ENCODE measurements at regions not wholly inside any gene's neighbourhood (a gene's known extent, or its start where the extent isn't known, plus 50 kb on each side); places are given as distances from the start of the nearest gene placed in this dataset.

DNA sequence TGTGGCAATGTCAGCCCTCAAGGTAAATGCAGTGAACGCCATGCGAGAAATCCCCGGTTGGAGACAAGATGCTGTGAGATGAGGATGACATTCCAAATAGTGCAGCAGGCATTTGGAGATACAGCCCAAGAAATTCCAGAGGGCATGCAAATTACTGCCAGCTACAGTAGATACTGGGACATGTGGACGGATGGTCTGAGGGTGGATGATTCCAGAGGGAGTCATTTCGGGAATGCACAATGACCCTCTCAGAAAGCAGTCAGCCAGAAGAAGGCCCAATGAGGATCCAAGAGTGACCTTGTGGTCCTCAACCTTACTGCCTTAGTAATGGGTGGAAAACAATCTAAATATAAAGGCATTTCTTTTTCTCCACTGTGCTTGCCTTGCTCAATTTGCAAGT lies 111.3 kb downstream of the HNRNPLL start:
- DNase-seq (ENCODE audit: low spot score), result no peak
- no peak overlapping the region for H3K27ac Mint-ChIP-seq (ENCODE audit: unreplicated experiment)
- no peaks in the 10 kb centered on the region for H3K36me3 Mint-ChIP-seq (ENCODE audit: low read depth)
- H3K4me3 Mint-ChIP-seq (ENCODE audit: unreplicated experiment), result no peak overlapping the region
- H3K27me3 Mint-ChIP-seq (ENCODE audit: low read depth), result peaks cover 2% of the 10 kb centered on the region
- H3K9me3 Mint-ChIP-seq (ENCODE audit: low read depth), result no peaks in the 10 kb centered on the region
- TF ChIP-seq, protein P1, sequence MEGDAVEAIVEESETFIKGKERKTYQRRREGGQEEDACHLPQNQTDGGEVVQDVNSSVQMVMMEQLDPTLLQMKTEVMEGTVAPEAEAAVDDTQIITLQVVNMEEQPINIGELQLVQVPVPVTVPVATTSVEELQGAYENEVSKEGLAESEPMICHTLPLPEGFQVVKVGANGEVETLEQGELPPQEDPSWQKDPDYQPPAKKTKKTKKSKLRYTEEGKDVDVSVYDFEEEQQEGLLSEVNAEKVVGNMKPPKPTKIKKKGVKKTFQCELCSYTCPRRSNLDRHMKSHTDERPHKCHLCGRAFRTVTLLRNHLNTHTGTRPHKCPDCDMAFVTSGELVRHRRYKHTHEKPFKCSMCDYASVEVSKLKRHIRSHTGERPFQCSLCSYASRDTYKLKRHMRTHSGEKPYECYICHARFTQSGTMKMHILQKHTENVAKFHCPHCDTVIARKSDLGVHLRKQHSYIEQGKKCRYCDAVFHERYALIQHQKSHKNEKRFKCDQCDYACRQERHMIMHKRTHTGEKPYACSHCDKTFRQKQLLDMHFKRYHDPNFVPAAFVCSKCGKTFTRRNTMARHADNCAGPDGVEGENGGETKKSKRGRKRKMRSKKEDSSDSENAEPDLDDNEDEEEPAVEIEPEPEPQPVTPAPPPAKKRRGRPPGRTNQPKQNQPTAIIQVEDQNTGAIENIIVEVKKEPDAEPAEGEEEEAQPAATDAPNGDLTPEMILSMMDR (IDR thresholded peaks at IDR 0.05), result no peak
- peaks cover 2% of the 10 kb centered on the region for H3K4me1 Mint-ChIP-seq (ENCODE audit: low read depth)

DNA sequence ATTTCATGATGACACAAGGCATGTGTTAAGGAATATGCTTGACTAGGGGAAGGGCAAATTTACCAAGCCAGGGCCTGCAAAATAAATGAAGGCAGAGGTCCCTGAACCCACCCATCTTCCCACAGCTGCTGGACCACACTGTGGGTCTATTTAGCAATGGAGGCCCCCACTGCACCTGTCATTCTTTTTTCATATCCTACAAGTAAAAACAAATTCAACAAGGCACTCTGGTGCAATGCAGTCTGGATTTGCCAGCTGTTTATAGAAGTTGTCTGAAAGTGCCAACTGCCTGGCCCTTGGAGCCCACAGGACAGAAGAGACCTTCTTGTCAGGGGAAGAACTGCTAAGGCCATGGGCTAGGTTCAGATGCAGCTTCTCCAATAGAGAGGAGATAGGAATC lies 112.8 kb upstream of the ATL2 start:
- Mint-ChIP-seq H3K4me3 (ENCODE audit: unreplicated experiment) (no peak overlapping the region), H3K27me3 (ENCODE audit: low read depth) (peaks cover 2% of the 10 kb centered on the region), H3K4me1 (ENCODE audit: low read depth) (peaks cover 7% of the 10 kb centered on the region), H3K36me3 (ENCODE audit: low read depth) (no peaks in the 10 kb centered on the region), H3K9me3 (ENCODE audit: low read depth) (no peaks in the 10 kb centered on the region), H3K27ac (ENCODE audit: unreplicated experiment) (no peak overlapping the region)
- TF ChIP-seq, protein P1 (IDR thresholded peaks at IDR 0.05), result no peak
- DNase-seq (ENCODE audit: low spot score), result no peak

DNA sequence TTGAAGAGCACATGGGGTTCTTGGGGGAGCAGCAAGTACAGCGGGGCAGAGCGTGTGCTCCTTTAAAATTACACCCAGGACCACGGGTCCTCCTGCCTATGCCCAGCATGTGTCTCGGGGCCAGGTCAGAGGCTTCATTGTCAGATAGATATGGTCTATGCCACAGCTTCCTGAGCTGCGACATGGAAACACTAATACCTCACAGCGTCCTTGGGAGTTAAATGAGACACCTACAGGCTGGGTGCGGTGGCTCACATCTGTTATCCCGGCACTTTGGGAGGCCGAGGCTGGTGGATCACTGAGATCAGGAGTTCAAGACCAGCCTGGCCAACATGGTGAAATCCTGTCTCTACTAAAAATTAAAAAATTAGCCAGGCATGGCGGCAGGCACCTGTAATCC lies 110.8 kb upstream of the ATL2 start:
- H3K27ac Mint-ChIP-seq (ENCODE audit: unreplicated experiment), result no peak overlapping the region
- TF ChIP-seq, protein P1 (IDR thresholded peaks at IDR 0.05), result no peak
- H3K4me3 Mint-ChIP-seq (ENCODE audit: unreplicated experiment), result no peak overlapping the region

DNA sequence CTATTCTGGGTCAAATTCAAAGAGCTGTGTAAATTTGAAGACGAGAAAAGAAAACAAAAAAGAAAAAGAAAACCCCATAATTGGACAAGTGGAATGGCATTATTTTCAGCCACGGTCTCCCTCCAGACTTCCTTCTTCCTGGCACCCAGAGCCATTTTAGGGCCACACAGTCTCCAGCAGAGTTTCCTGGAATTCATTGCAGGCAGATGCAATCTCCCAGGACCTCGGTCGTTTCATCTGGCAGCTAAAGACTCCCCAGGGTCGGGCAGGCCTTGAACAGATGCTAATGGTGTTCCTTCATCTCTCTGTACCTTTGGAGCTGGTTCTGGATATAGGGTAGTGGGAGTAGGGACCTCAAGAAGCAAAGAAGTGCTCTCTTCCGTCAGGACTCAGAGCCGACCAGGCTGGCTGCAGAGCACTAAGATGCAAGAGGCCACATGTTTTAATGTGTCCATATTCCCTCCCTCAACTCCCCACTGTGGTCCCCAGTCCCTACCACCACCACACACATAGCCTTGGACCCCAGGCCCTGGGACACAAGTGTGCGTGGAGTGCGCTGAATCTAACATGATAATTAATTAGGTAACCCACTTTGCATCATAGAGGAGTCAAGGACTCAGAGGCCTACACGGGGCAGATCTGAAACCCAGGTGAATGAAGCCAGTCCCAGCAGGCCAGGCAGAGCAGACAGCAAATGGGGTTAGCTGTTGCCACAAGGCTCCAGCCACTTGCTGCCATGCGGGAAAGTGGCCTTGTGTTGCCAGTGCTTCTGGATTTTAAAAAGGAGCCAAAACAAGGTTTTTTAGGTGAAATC lies 109.3 kb upstream of the ATL2 start:
- TF ChIP-seq, protein P1 (IDR thresholded peaks at IDR 0.05), result no peak
- peaks cover 2% of the 10 kb centered on the region for H3K27me3 Mint-ChIP-seq (ENCODE audit: low read depth)
- peaks cover 2% of the 10 kb centered on the region for H3K36me3 Mint-ChIP-seq (ENCODE audit: low read depth)
- H3K4me3 Mint-ChIP-seq (ENCODE audit: unreplicated experiment), result no peak overlapping the region
- H3K27ac Mint-ChIP-seq (ENCODE audit: unreplicated experiment), result no peak overlapping the region
- H3K4me1 Mint-ChIP-seq (ENCODE audit: low read depth), result peaks cover 7% of the 10 kb centered on the region
- no peak for DNase-seq (ENCODE audit: low spot score)
- peaks cover 4% of the 10 kb centered on the region for H3K9me3 Mint-ChIP-seq (ENCODE audit: low read depth)

More for the DNA sequence above, 110.8 kb upstream of the ATL2 start:
- peaks cover 7% of the 10 kb centered on the region for H3K4me1 Mint-ChIP-seq (ENCODE audit: low read depth)
- no peaks in the 10 kb centered on the region for H3K36me3 Mint-ChIP-seq (ENCODE audit: low read depth)
- peaks cover 2% of the 10 kb centered on the region for H3K27me3 Mint-ChIP-seq (ENCODE audit: low read depth)
- H3K9me3 Mint-ChIP-seq (ENCODE audit: low read depth), result no peaks in the 10 kb centered on the region
- no peak for DNase-seq (ENCODE audit: low spot score)

DNA sequence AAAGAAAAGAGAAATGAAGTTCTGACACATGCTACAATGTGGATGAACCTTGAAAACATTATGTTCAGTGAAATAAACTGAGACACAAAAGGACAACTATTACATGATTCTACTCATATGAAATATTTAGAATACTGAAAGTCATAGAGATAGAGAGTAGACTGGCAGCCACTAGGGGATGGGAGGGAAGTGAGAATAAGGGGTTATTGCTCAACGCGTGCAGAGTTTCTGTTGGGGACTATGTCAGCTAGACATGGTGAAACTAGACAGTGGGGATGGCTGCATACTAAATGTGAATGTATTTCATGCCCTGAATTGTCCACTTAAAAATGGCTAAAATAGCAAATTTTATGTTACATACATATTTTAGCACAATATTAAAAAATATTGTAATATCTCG lies 108.7 kb upstream of the ATL2 start:
- Mint-ChIP-seq H3K27me3 (ENCODE audit: low read depth) (no peaks in the 10 kb centered on the region), H3K27ac (ENCODE audit: unreplicated experiment) (no peak overlapping the region), H3K9me3 (ENCODE audit: low read depth) (peaks cover 11% of the 10 kb centered on the region), H3K36me3 (ENCODE audit: low read depth) (peaks cover 2% of the 10 kb centered on the region), H3K4me3 (ENCODE audit: unreplicated experiment) (no peak overlapping the region), H3K4me1 (ENCODE audit: low read depth) (peaks cover 7% of the 10 kb centered on the region)
- no peak for DNase-seq (ENCODE audit: low spot score)
- TF ChIP-seq, protein P1 (IDR thresholded peaks at IDR 0.05), result no peak

All from chondrocyte (in vitro differentiated cells).